H9 (cell line): ENCODE measurements at regions not wholly inside any gene's neighbourhood (a gene's known extent, or its start where the extent isn't known, plus 50 kb on each side); places are given as distances from the start of the nearest gene placed in this dataset.

Experiments used
- DNase-seq: peaks from one replicate; pipeline ENCODE4 v3.0.0-alpha.2; 2017
- H2AFZ ChIP-seq: one replicate; pipeline ENCODE4 v1.6.1; 2013; ENCODE audit warnings: mild to moderate bottlenecking, low read length, control low read depth, moderate library complexity
- H2AK5ac ChIP-seq: 2 replicates; pipeline ENCODE4 v1.6.1; 2013; ENCODE audit warnings: low read length, control low read depth, mixed read lengths; ENCODE audit not compliant: insufficient read length
- H2BK120ac ChIP-seq: one replicate; pipeline ENCODE4 v1.6.1; 2013; ENCODE audit warnings: low read depth, mild to moderate bottlenecking, low read length, control low read depth, inconsistent platforms; ENCODE audit not compliant: poor library complexity, severe bottlenecking
- H2BK12ac ChIP-seq: 2 replicates; pipeline ENCODE4 v1.6.1; 2013; ENCODE audit warnings: low read length, control low read depth, mixed read lengths, low read depth; ENCODE audit not compliant: insufficient read length
- H2BK15ac ChIP-seq: 2 replicates; pipeline ENCODE4 v1.6.1; 2013; ENCODE audit warnings: low read depth, low read length, control low read depth
- H2BK20ac ChIP-seq: one replicate; pipeline ENCODE4 v1.6.1; 2013; ENCODE audit warnings: low read depth, mild to moderate bottlenecking, low read length, control low read depth, inconsistent platforms; ENCODE audit not compliant: poor library complexity, severe bottlenecking
- H2BK5ac ChIP-seq: 2 replicates; pipeline ENCODE4 v1.6.1; 2013; ENCODE audit warnings: low read length, control low read depth, mixed read lengths; ENCODE audit not compliant: insufficient read length
- H3K14ac ChIP-seq: 2 replicates; pipeline ENCODE4 v1.6.1; 2013; ENCODE audit warnings: low read length, control low read depth; ENCODE audit not compliant: insufficient read depth
- H3K18ac ChIP-seq: 2 replicates; pipeline ENCODE4 v1.6.1; 2013; ENCODE audit warnings: low read depth, mild to moderate bottlenecking, mixed read lengths, low read length, control low read depth; ENCODE audit not compliant: insufficient read length
- H3K23ac ChIP-seq: 2 replicates; pipeline ENCODE4 v1.6.1; 2013; ENCODE audit warnings: low read length, control low read depth, mixed read lengths, low read depth; ENCODE audit not compliant: insufficient read length
- H3K23me2 ChIP-seq: 2 replicates; pipeline ENCODE4 v1.6.1; 2013; ENCODE audit warnings: low read depth, mild to moderate bottlenecking, mixed read lengths, low read length, control low read depth; ENCODE audit not compliant: insufficient read length, poor library complexity, severe bottlenecking
- H3K27ac ChIP-seq: 2 replicates; pipeline ENCODE4 v1.5.1; 2013; ENCODE audit warnings: low read length, control low read depth, mixed read lengths, low read depth; ENCODE audit not compliant: insufficient read length
- H3K27me3 ChIP-seq: 2 replicates; pipeline ENCODE4 v1.6.1; 2013; ENCODE audit warnings: low read length, control low read depth, inconsistent platforms; ENCODE audit not compliant: insufficient read depth
- H3K4ac ChIP-seq: 2 replicates; pipeline ENCODE4 v1.6.1; 2013; ENCODE audit warnings: low read depth, mild to moderate bottlenecking, control low read depth, inconsistent platforms, low read length, moderate library complexity
- H3K4me1 ChIP-seq: 2 replicates; pipeline ENCODE4 v1.6.1; 2013; ENCODE audit warnings: low read length, control low read depth, inconsistent platforms; ENCODE audit not compliant: insufficient read depth
- H3K4me2 ChIP-seq: 2 replicates; pipeline ENCODE4 v1.6.1; 2013; ENCODE audit warnings: low read length, control low read depth, mixed read lengths; ENCODE audit not compliant: insufficient read length, insufficient read depth
- H3K56ac ChIP-seq: 2 replicates; pipeline ENCODE4 v1.6.1; 2013; ENCODE audit warnings: low read depth, mild to moderate bottlenecking, mixed read lengths, low read length, control low read depth; ENCODE audit not compliant: insufficient read length
- H3K79me1 ChIP-seq: 2 replicates; pipeline ENCODE4 v1.6.1; 2013; ENCODE audit warnings: low read depth, mild to moderate bottlenecking, moderate library complexity, low read length, control low read depth, inconsistent platforms; ENCODE audit not compliant: insufficient read depth, poor library complexity, severe bottlenecking
- H3K79me2 ChIP-seq: 2 replicates; pipeline ENCODE4 v1.6.1; 2013; ENCODE audit warnings: low read length, control low read depth, inconsistent platforms; ENCODE audit not compliant: insufficient read depth
- H3K9ac ChIP-seq: 2 replicates; pipeline ENCODE4 v1.6.1; 2013; ENCODE audit warnings: low read length, control low read depth, mixed read lengths; ENCODE audit not compliant: insufficient read length; ENCODE audit errors: extremely low read depth
- H3K9me3 ChIP-seq: one replicate; pipeline ENCODE4 v1.6.1; 2013; ENCODE audit warnings: low read depth, low read length, inconsistent platforms; ENCODE audit not compliant: control insufficient read depth
- H3T11ph ChIP-seq: one replicate; pipeline ENCODE4 v1.6.1; 2013; ENCODE audit warnings: mild to moderate bottlenecking, low read length, control low read depth, inconsistent platforms
- H4K20me1 ChIP-seq: one replicate; pipeline ENCODE4 v1.6.1; 2013; ENCODE audit not compliant: control insufficient read depth, insufficient read length, insufficient read depth
- H4K5ac ChIP-seq: 2 replicates; pipeline ENCODE4 v1.6.1; 2013; ENCODE audit warnings: low read depth, mild to moderate bottlenecking, mixed read lengths, low read length, control low read depth; ENCODE audit not compliant: insufficient read length
- H4K8ac ChIP-seq: replicated peaks from 2 replicates; pipeline ENCODE4 v1.6.1; 2013; ENCODE audit warnings: low read length, control low read depth, mixed read lengths, low read depth; ENCODE audit not compliant: insufficient read length
- H4K91ac ChIP-seq: 2 replicates; pipeline ENCODE4 v1.6.1; 2013; ENCODE audit warnings: low read depth, mild to moderate bottlenecking, moderate library complexity, mixed read lengths, low read length, control low read depth; ENCODE audit not compliant: insufficient read length
- H3K27ac Mint-ChIP-seq, 3 experiments: 2 replicates in 2 of 3; 3 replicates in 1 of 3; pipeline ENCODE4 v1.8.0; 2020 to 2021; ENCODE audit warnings: mixed read lengths in 3 of 3, mild to moderate bottlenecking in 1 of 3, moderate library complexity in 1 of 3
- H3K27me3 Mint-ChIP-seq: 2 replicates; pipeline ENCODE4 v1.8.0; 2021; ENCODE audit warnings: low read depth, mild to moderate bottlenecking, moderate library complexity, mixed read lengths
- H3K36me3 Mint-ChIP-seq, 3 experiments: 2 replicates in 2 of 3; 3 replicates in 1 of 3; pipeline ENCODE4 v1.8.0; 2020 to 2021; ENCODE audit warnings: low read depth in 3 of 3, mixed read lengths in 3 of 3; ENCODE audit not compliant: insufficient read depth in 1 of 3
- H3K4me1 Mint-ChIP-seq, 2 experiments: 2 replicates each; pipeline ENCODE4 v1.8.0; 2020; ENCODE audit warnings: mixed read lengths in 2 of 2
- H3K4me3 Mint-ChIP-seq, 2 experiments: 2 replicates in 1 of 2; 3 replicates in 1 of 2; pipeline ENCODE4 v1.8.0; 2020 to 2021; ENCODE audit warnings: mild to moderate bottlenecking in 2 of 2, mixed read lengths in 2 of 2, moderate library complexity in 1 of 2
- H3K9me3 Mint-ChIP-seq, 2 experiments: 2 replicates in 1 of 2; 3 replicates in 1 of 2; pipeline ENCODE4 v1.8.0; 2020; ENCODE audit warnings: mild to moderate bottlenecking in 2 of 2, mixed read lengths in 2 of 2, moderate library complexity in 1 of 2
- WGBS: extraction: QIAGEN DNeasy Blood & Tissue Kit; methylation state at CpG from one replicate; pipeline ENCODE4 v1.1.7; 2013; ENCODE audit warnings: missing lambda C conversion rate, low lambda C conversion rate, mixed read lengths; ENCODE audit not compliant: insufficient read length; ENCODE audit errors: extremely low coverage; 5-methylcytosine and 5-hydroxymethylcytosine counted together
- TF ChIP-seq, protein P1 (sequence below): fragments of 200-600 bp; sonication (generic); conservative IDR thresholded peaks from 3 replicates; pipeline ENCODE4 v1.8.0; 2021; ENCODE audit warnings: antibody characterized with exemption, mild to moderate bottlenecking

DNA sequence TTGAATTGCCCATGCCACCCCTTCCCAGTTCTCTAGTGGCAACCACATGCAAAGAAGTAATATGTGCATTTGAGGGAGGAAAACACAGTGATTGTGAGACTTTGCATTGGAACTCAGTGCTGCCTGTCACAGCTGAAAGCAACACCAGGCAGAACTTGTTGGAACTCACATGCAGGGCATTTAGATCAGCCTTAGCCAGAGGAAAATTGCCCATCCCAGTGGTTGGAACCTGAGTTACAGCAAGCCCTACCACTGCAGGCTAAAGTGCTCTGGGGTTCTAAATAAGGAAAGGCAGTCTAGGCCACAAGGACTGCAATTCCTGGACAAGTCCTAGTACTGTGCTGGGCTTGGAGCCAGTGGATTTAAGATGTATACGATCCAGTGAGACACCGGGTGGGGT is 245.3 kb upstream of the UFL1 start:
- Histone ChIP-seq H4K20me1 (no peaks in the 10 kb centered on the region), H3K27me3 (no peaks in the 10 kb centered on the region; the same call in 1 of the 2 replicates), H3K9me3 (no peaks in the 10 kb centered on the region), H2BK120ac (no peak overlapping the region), H2BK20ac (no peak overlapping the region), H3K9ac (no peak overlapping the region), H3K4ac (no peak overlapping the region), H4K91ac (no peak overlapping the region), H3K14ac (no peak overlapping the region), H4K8ac (no peak overlapping the region), H3K23ac (no peak overlapping the region), H3T11ph (no peak overlapping the region), H3K79me2 (no peaks in the 10 kb centered on the region), H3K79me1 (no peaks in the 10 kb centered on the region), H4K5ac (no peak overlapping the region), H2BK5ac (no peak overlapping the region), H3K27ac (no peak overlapping the region), H3K4me1 (no peaks in the 10 kb centered on the region), H2BK15ac (no peak overlapping the region), H2AFZ (no peak overlapping the region), H3K23me2 (no peaks in the 10 kb centered on the region), H2AK5ac (no peak overlapping the region), H3K18ac (no peak overlapping the region), H3K56ac (no peak overlapping the region), H2BK12ac (no peak overlapping the region), H3K4me2 (no peak overlapping the region)
- no peak for DNase-seq
- no peak overlapping the region for H3K4me3 Mint-ChIP-seq
- WGBS: no CpG with 5 or more reads among the region's 2 CpGs
- H3K9me3 Mint-ChIP-seq: peaks cover 18 to 19% of the 10 kb centered on the region in 2 experiments; a peak in 4 of 5 replicates
- H3K27me3 Mint-ChIP-seq: no peaks in the 10 kb centered on the region
- peaks cover 2 to 11% (median 2%) of the 10 kb centered on the region in 3 experiments; a peak in 2 of 7 replicates for H3K36me3 Mint-ChIP-seq
- TF ChIP-seq, protein P1, sequence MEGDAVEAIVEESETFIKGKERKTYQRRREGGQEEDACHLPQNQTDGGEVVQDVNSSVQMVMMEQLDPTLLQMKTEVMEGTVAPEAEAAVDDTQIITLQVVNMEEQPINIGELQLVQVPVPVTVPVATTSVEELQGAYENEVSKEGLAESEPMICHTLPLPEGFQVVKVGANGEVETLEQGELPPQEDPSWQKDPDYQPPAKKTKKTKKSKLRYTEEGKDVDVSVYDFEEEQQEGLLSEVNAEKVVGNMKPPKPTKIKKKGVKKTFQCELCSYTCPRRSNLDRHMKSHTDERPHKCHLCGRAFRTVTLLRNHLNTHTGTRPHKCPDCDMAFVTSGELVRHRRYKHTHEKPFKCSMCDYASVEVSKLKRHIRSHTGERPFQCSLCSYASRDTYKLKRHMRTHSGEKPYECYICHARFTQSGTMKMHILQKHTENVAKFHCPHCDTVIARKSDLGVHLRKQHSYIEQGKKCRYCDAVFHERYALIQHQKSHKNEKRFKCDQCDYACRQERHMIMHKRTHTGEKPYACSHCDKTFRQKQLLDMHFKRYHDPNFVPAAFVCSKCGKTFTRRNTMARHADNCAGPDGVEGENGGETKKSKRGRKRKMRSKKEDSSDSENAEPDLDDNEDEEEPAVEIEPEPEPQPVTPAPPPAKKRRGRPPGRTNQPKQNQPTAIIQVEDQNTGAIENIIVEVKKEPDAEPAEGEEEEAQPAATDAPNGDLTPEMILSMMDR: no peak
- H3K27ac Mint-ChIP-seq: no peak overlapping the region
- H3K4me1 Mint-ChIP-seq: peaks cover 5 to 6% of the 10 kb centered on the region in 2 experiments
